H1 (cell line): ENCODE measurements at regions not wholly inside any gene's neighbourhood (a gene's known extent, or its start where the extent isn't known, plus 50 kb on each side); places are given as distances from the start of the nearest gene placed in this dataset.

ENCODE experiments used
- CTCF ChIA-PET: fragments of 300-600 bp; sonication (Branson Sonifier 250); formaldehyde crosslinking; loops from one replicate; lab custom pipeline; 2021; ENCODE audit not compliant: partially characterized antibody; lab: Charles Lee
- POLR2A ChIA-PET: fragments of 300-600 bp; sonication (Branson Sonifier 250); formaldehyde crosslinking; loops from one replicate; lab custom pipeline; 2021; ENCODE audit warnings: inconsistent platforms; ENCODE audit not compliant: partially characterized antibody; lab: Charles Lee
- DNase-seq, 2 experiments: peaks; one replicate each; pipeline versions ENCODE4 v3.0.0 to v3.0.0-alpha.2; 2010 to 2022; ENCODE audit warnings: low spot score in 2 of 2, low read depth in 1 of 2, mixed read lengths in 1 of 2
- FAIRE-seq: peaks from 2 replicates; lab custom pipeline; 2011; peaks lifted over from hg19 to GRCh38; lab: Jason Lieb, UNC
- H2AFZ ChIP-seq: 2 replicates; pipeline ENCODE4 v1.8.1; 2012; ENCODE audit warnings: low read length, inconsistent platforms
- H2AK5ac ChIP-seq: 2 replicates; pipeline ENCODE4 v1.6.1; 2013; ENCODE audit warnings: low read depth, low read length
- H2BK120ac ChIP-seq: replicated peaks from 2 replicates; pipeline ENCODE3; 2013; ENCODE audit warnings: low read depth, low read length, inconsistent platforms
- H2BK12ac ChIP-seq: 2 replicates; pipeline ENCODE4 v1.6.1; 2013; ENCODE audit warnings: low read depth, low read length
- H2BK15ac ChIP-seq: 2 replicates; pipeline ENCODE4 v1.6.1; 2013; ENCODE audit warnings: low read length
- H2BK20ac ChIP-seq: 2 replicates; pipeline ENCODE4 v1.6.1; 2013; ENCODE audit warnings: low read length
- H2BK5ac ChIP-seq: 2 replicates; pipeline ENCODE4 v1.6.1; 2013; ENCODE audit warnings: low read depth, low read length
- H3K14ac ChIP-seq: 2 replicates; pipeline ENCODE4 v1.6.1; 2013; ENCODE audit warnings: inconsistent platforms; ENCODE audit not compliant: insufficient read length
- H3K18ac ChIP-seq: 2 replicates; pipeline ENCODE4 v1.6.1; 2013; ENCODE audit warnings: low read length; ENCODE audit errors: extremely low read depth
- H3K23ac ChIP-seq: 2 replicates; pipeline ENCODE4 v1.6.1; 2013; ENCODE audit warnings: inconsistent platforms; ENCODE audit not compliant: insufficient read length
- H3K23me2 ChIP-seq: 2 replicates; pipeline ENCODE4 v1.6.1; 2013; ENCODE audit warnings: low read depth, low read length
- H3K27ac ChIP-seq: 2 replicates; pipeline ENCODE4 v1.6.1; 2011; ENCODE audit warnings: low read depth, low read length, inconsistent platforms
- H3K27me3 ChIP-seq, 4 experiments: replicated peaks in 1 of 4; 1 replicate in 1 of 4; 2 replicates in 3 of 4; pipeline versions ENCODE4 v1.6.1 to v1.8.1; 2011 to 2013; ENCODE audit warnings: low read length in 3 of 4, mild to moderate bottlenecking in 3 of 4, inconsistent platforms in 2 of 4, mixed read lengths in 2 of 4, moderate library complexity in 1 of 4; ENCODE audit not compliant: control insufficient read depth in 3 of 4, insufficient read depth in 3 of 4; ENCODE audit errors: extremely low read depth in 1 of 4
- H3K36me3 ChIP-seq, 4 experiments: 2 replicates each; pipeline versions ENCODE4 v1.6.1 to v1.8.1; 2011 to 2013; ENCODE audit warnings: mild to moderate bottlenecking in 4 of 4, low read length in 3 of 4, moderate library complexity in 2 of 4, control low read depth in 1 of 4, inconsistent platforms in 1 of 4; ENCODE audit not compliant: insufficient read depth in 4 of 4, control insufficient read depth in 2 of 4
- H3K4ac ChIP-seq: replicated peaks from 2 replicates; pipeline ENCODE3; 2013; ENCODE audit warnings: low read length, low read depth, mixed read lengths, inconsistent platforms; ENCODE audit not compliant: insufficient read length
- H3K4me1 ChIP-seq, 4 experiments: replicated peaks in 1 of 4; 1 replicate in 1 of 4; 2 replicates in 3 of 4; pipeline versions ENCODE4 v1.6.1 to v1.8.1; 2011 to 2013; ENCODE audit warnings: low read length in 3 of 4, inconsistent platforms in 2 of 4, mixed read lengths in 1 of 4; ENCODE audit not compliant: insufficient read depth in 4 of 4, control insufficient read depth in 3 of 4
- H3K4me2 ChIP-seq, 2 experiments: 2 replicates each; pipeline versions ENCODE4 v1.6.1 to v1.8.1; 2011 to 2013; ENCODE audit warnings: low read depth in 2 of 2, low read length in 2 of 2, control low read depth in 1 of 2, inconsistent platforms in 1 of 2, mild to moderate bottlenecking in 1 of 2; ENCODE audit not compliant: insufficient read depth in 1 of 2
- H3K4me3 ChIP-seq, 4 experiments: fragments of 200-600, 300-600 bp in 1 of 4; sonication (generic), shearing (Covaris generic), sonication (Bioruptor Twin) in 1 of 4; 2 replicates each; pipeline versions ENCODE4 v1.5.1 to v1.8.1; 2011 to 2016; ENCODE audit warnings: low read length in 4 of 4, low read depth in 3 of 4, control low read depth in 2 of 4, inconsistent platforms in 2 of 4, mild to moderate bottlenecking in 2 of 4, mixed read lengths in 1 of 4, moderate library complexity in 1 of 4; ENCODE audit not compliant: insufficient read depth in 2 of 4; ENCODE audit errors: extremely low read depth in 1 of 4
- H3K56ac ChIP-seq: replicated peaks from 2 replicates; pipeline ENCODE3; 2013; ENCODE audit warnings: low read depth, mild to moderate bottlenecking, mixed read lengths, low read length, inconsistent platforms; ENCODE audit not compliant: insufficient read length
- H3K79me1 ChIP-seq: 2 replicates; pipeline ENCODE4 v1.6.1; 2013; ENCODE audit warnings: low read depth, low read length, control low read depth
- H3K79me2 ChIP-seq, 2 experiments: 2 replicates each; pipeline versions ENCODE4 v1.6.1 to v1.8.1; 2012 to 2013; ENCODE audit warnings: low read length in 2 of 2, mild to moderate bottlenecking in 2 of 2, inconsistent platforms in 1 of 2; ENCODE audit not compliant: insufficient read depth in 2 of 2, control insufficient read depth in 1 of 2
- H3K9ac ChIP-seq, 4 experiments: replicated peaks in 1 of 4; 1 replicate in 1 of 4; 2 replicates in 3 of 4; pipeline versions ENCODE4 v1.6.1 to v1.8.1; 2011 to 2013; ENCODE audit warnings: low read depth in 3 of 4, low read length in 3 of 4, control low read depth in 2 of 4, mild to moderate bottlenecking in 2 of 4, moderate library complexity in 2 of 4, inconsistent platforms in 1 of 4; ENCODE audit errors: extremely low read depth in 1 of 4
- H3K9me3 ChIP-seq, 2 experiments: 2 replicates each; pipeline versions ENCODE4 v1.6.1 to v1.8.1; 2012 to 2013; ENCODE audit warnings: mild to moderate bottlenecking in 2 of 2, moderate library complexity in 2 of 2, control low read depth in 1 of 2, inconsistent platforms in 1 of 2, low read depth in 1 of 2, low read length in 1 of 2, mixed read lengths in 1 of 2; ENCODE audit not compliant: insufficient read depth in 2 of 2
- H4K20me1 ChIP-seq, 2 experiments: replicated peaks in 1 of 2; 2 replicates each; pipeline versions ENCODE3 to v1.8.1; 2011 to 2013; ENCODE audit warnings: inconsistent platforms in 2 of 2, low read length in 2 of 2, mild to moderate bottlenecking in 1 of 2; ENCODE audit not compliant: insufficient read depth in 2 of 2, control insufficient read depth in 1 of 2
- H4K5ac ChIP-seq: 2 replicates; pipeline ENCODE4 v1.6.1; 2013; ENCODE audit warnings: low read length, low read depth, mixed read lengths, inconsistent platforms; ENCODE audit not compliant: insufficient read length
- H4K8ac ChIP-seq: 2 replicates; pipeline ENCODE4 v1.8.0; 2013; ENCODE audit warnings: mild to moderate bottlenecking, moderate library complexity, low read length, inconsistent platforms; ENCODE audit not compliant: insufficient read depth; ENCODE audit errors: extremely low read depth
- H4K91ac ChIP-seq: replicated peaks from 2 replicates; pipeline ENCODE3; 2013; ENCODE audit warnings: low read length, mixed read lengths, inconsistent platforms; ENCODE audit not compliant: insufficient read length
- ATF3 ChIP-seq: IDR thresholded peaks from 2 replicates; pipeline ENCODE4 v1.6.1; 2011; ENCODE audit warnings: low read depth, mild to moderate bottlenecking, low read length; ENCODE audit not compliant: insufficient read depth
- BCL11A ChIP-seq, 2 experiments: IDR thresholded peaks; one replicate each; pipeline ENCODE4 v1.6.1; 2011; ENCODE audit warnings: low read depth in 2 of 2, low read length in 2 of 2, mild to moderate bottlenecking in 2 of 2
- CBX8 ChIP-seq: fragments of 300-800, 300-1000 bp; sonication (generic); IDR thresholded peaks from 2 replicates; pipeline ENCODE4 v1.7.1; 2016; ENCODE audit warnings: low read depth, low read length, borderline replicate concordance
- CHD1 ChIP-seq: IDR thresholded peaks from 2 replicates; pipeline ENCODE4 v1.6.1; 2012; ENCODE audit warnings: low read depth, low read length, improper control_type of control experiment
- CREB1 ChIP-seq: IDR thresholded peaks from 2 replicates; pipeline ENCODE4 v1.6.1; 2012; ENCODE audit warnings: inconsistent platforms
- CTBP2 ChIP-seq: IDR thresholded peaks from 2 replicates; pipeline ENCODE4 v1.7.0; 2011; ENCODE audit warnings: borderline replicate concordance, mild to moderate bottlenecking, moderate library complexity, mixed read lengths, low read length; ENCODE audit not compliant: insufficient read depth, insufficient read length
- HDAC2 ChIP-seq, 2 experiments: fragments of 300-600 bp in 1 of 2; sonication (generic) in 1 of 2; IDR thresholded peaks; 2 replicates each; pipeline ENCODE4 v1.6.1; 2011 to 2012; ENCODE audit warnings: low read depth in 2 of 2, low read length in 2 of 2, mild to moderate bottlenecking in 2 of 2, moderate library complexity in 2 of 2, borderline replicate concordance in 1 of 2, inconsistent platforms in 1 of 2
- KDM5A ChIP-seq: fragments of 200-600 bp; IDR thresholded peaks from 2 replicates; pipeline ENCODE4 v1.7.1; 2012; ENCODE audit warnings: mild to moderate bottlenecking, low read length, inconsistent platforms, mixed read lengths
- PHF8 ChIP-seq: fragments of 200-600 bp; sonication (generic); conservative IDR thresholded peaks from 2 replicates; pipeline ENCODE4 v1.7.1; 2012; ENCODE audit warnings: low read depth, mild to moderate bottlenecking, inconsistent platforms, low read length, moderate library complexity
- RXRA ChIP-seq: IDR thresholded peaks from 2 replicates; pipeline ENCODE4 v1.6.1; 2011; ENCODE audit warnings: low read depth, mild to moderate bottlenecking, low read length, moderate library complexity; ENCODE audit not compliant: insufficient read depth
- SUZ12 ChIP-seq: fragments of 200-600 bp; sonication (generic); IDR thresholded peaks from 2 replicates; pipeline ENCODE4 v1.6.1; 2012; ENCODE audit warnings: mild to moderate bottlenecking, inconsistent platforms, low read length, moderate library complexity, mixed read lengths
- TAF1 ChIP-seq: IDR thresholded peaks from 2 replicates; pipeline ENCODE4 v1.6.1; 2011; ENCODE audit warnings: mild to moderate bottlenecking, low read depth, low read length
- TAF7 ChIP-seq: optimal IDR thresholded peaks from 2 replicates; pipeline ENCODE3; 2011; ENCODE audit warnings: low read depth, mild to moderate bottlenecking, inconsistent platforms, low read length, moderate library complexity, borderline replicate concordance
- TBP ChIP-seq: IDR thresholded peaks from 2 replicates; pipeline ENCODE4 v1.6.1; 2011; ENCODE audit warnings: low read depth, low read length, improper control_type of control experiment
- USF2 ChIP-seq: IDR thresholded peaks from 2 replicates; pipeline ENCODE4 v1.6.1; 2011; ENCODE audit warnings: low read length, improper control_type of control experiment

GRCh38 chr2:199147216-199147615 is 310.5 kb downstream of the SATB2 start:
- Histone ChIP-seq H3K9ac (no peak overlapping the region), H2BK120ac (no peak overlapping the region), H2AFZ (no peak overlapping the region), H4K5ac (no peak overlapping the region), H3K79me1 (no peaks in the 10 kb centered on the region), H3K4me1 (no peaks in the 10 kb centered on the region), H3K23ac (no peak overlapping the region), H4K91ac (no peak overlapping the region), H2BK15ac (no peak overlapping the region), H3K27ac (no peak overlapping the region), H3K23me2 (no peaks in the 10 kb centered on the region), H3K27me3 (no peaks in the 10 kb centered on the region), H2BK12ac (no peak overlapping the region), H3K56ac (no peak overlapping the region), H3K18ac (no peak overlapping the region), H4K20me1 (no peaks in the 10 kb centered on the region), H3K79me2 (no peaks in the 10 kb centered on the region), H4K8ac (no peak overlapping the region), H2BK5ac (no peak overlapping the region), H2AK5ac (no peak overlapping the region), H3K4ac (no peak overlapping the region), H3K36me3 (no peaks in the 10 kb centered on the region), H3K14ac (no peak overlapping the region), H3K9me3 (no peaks in the 10 kb centered on the region), H2BK20ac (no peak overlapping the region), H3K4me2 (no peak overlapping the region), H3K4me3 (no peak overlapping the region)
- ChIA-PET POLR2A (no interaction called here), CTCF (no interaction called here)
- no peak for FAIRE-seq
- no peak for DNase-seq
- no peak for TF ChIP-seq TAF1
- no peak for TF ChIP-seq SUZ12
- TF ChIP-seq CTBP2 = no peak
- TF ChIP-seq ATF3 = no peak
- TF ChIP-seq HDAC2 (IDR thresholded peaks at IDR 0.05; ENCODE audit: borderline replicate concordance in 1 of 2, low read depth in 2 of 2, low read length in 2 of 2) = no peak
- TF ChIP-seq TAF7 = no peak
- no peak for TF ChIP-seq CHD1
- TF ChIP-seq TBP = no peak
- TF ChIP-seq KDM5A = no peak
- no peak for TF ChIP-seq CBX8
- TF ChIP-seq CREB1 = no peak
- no peak for TF ChIP-seq PHF8
- TF ChIP-seq RXRA = no peak
- no peak for TF ChIP-seq BCL11A (IDR thresholded peaks at IDR 0.05; ENCODE audit: low read depth in 2 of 2, low read length in 2 of 2)
- TF ChIP-seq USF2 = no peak
